Astrocyte (in vitro differentiated cells and primary cell): ENCODE measurements at regions not wholly inside any gene's neighbourhood (a gene's known extent, or its start where the extent isn't known, plus 50 kb on each side); places are given as distances from the start of the nearest gene placed in this dataset.
"Not testable (repeated sequence)": the region's sequence is repeated elsewhere in the genome, so short reads cannot be mapped to it uniquely, and the experiment has no call there.

Source experiments
- EZH2 ChIP-seq: IDR thresholded peaks from 2 replicates; pipeline ENCODE4 v1.6.1; 2012; ENCODE audit warnings: mild to moderate bottlenecking, low read length, inconsistent platforms; ENCODE audit not compliant: insufficient read depth
- TF ChIP-seq, protein P1 (sequence below): IDR thresholded peaks from 2 replicates; pipeline ENCODE4 v1.5.1; 2011; ENCODE audit warnings: low read depth, mild to moderate bottlenecking, inconsistent platforms, low read length, moderate library complexity; ENCODE audit not compliant: insufficient read depth

GRCh38 chr17:21765651-21766290 lies 73.4 kb downstream of the KCNJ18 start:
- TF ChIP-seq, protein P1, sequence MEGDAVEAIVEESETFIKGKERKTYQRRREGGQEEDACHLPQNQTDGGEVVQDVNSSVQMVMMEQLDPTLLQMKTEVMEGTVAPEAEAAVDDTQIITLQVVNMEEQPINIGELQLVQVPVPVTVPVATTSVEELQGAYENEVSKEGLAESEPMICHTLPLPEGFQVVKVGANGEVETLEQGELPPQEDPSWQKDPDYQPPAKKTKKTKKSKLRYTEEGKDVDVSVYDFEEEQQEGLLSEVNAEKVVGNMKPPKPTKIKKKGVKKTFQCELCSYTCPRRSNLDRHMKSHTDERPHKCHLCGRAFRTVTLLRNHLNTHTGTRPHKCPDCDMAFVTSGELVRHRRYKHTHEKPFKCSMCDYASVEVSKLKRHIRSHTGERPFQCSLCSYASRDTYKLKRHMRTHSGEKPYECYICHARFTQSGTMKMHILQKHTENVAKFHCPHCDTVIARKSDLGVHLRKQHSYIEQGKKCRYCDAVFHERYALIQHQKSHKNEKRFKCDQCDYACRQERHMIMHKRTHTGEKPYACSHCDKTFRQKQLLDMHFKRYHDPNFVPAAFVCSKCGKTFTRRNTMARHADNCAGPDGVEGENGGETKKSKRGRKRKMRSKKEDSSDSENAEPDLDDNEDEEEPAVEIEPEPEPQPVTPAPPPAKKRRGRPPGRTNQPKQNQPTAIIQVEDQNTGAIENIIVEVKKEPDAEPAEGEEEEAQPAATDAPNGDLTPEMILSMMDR: not testable (repeated sequence)
- not testable (repeated sequence) for TF ChIP-seq EZH2
